ENCODE measurements at regions not wholly inside any gene's neighbourhood (a gene's known extent, or its start where the extent isn't known, plus 50 kb on each side); places are given as distances from the start of the nearest gene placed in this dataset.
"Not testable (repeated sequence)": the region's sequence is repeated elsewhere in the genome, so short reads cannot be mapped to it uniquely, and the experiment has no call there.

DNA sequence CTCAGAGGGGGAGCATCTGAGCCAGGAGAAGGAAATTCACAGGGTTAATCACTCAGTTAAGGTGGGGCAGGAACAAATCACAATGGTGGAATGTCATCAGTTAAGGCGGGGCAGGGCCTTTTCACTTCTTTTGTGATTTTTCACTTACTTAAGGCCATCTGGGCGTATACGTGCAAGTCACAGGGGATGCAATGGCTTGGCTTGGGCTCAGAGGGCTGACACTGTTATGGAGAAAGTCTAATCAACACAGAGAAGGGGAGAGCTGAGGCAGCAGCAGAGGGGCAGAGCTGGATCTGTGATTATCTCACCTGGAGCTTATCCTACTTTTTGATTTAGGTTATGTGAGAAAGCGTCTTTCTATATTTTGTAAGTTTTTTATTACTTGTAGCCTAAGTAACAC is 350.1 kb downstream of the NSUN3 start:
- DNase-seq (ENCODE audit: low spot score): not testable (repeated sequence)

GRCh38 chr3:94413336-94414108 is 350.7 kb downstream of the NSUN3 start:
- no peak for DNase-seq (ENCODE audit: low spot score)

DNA sequence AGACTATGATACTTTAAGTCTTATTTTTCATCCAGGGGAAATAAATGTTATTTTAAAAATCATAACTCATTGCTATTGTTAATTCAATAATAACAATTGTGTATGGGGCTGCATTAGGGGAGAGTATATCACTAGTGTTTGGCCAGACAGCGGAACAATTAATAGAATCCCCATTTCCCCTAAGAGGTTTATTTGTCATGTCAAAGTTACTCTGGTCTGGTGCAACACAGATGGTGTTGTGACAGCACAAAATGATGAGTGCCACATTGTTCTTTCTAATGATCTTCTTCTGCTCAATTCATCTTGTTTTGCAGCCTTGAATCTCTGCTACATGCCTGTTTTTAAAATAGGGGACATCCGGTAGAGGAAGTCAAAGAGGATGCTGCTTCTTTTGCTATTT is 351.6 kb downstream of the NSUN3 start:
- no peak for DNase-seq (ENCODE audit: low spot score)

DNA sequence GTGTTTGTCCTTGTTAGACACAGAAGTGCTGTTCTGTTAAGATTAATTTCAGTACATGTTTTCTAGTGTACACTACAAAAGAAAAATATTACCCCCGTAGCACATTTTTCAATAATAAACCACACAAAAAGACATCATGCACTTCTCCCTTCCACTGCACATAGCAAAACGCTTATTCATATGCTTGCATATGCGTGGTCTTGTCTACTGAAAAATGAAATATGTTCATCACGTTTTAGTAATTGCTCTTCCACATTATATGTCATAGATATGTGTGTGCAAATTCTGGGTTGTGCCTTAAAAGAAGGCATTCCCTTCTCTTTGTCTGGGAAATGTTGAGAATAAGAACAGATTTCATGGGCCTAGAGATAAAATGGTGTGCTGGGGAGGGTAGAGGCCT is 353.9 kb downstream of the NSUN3 start:
- DNase-seq (ENCODE audit: low spot score): no peak

DNA sequence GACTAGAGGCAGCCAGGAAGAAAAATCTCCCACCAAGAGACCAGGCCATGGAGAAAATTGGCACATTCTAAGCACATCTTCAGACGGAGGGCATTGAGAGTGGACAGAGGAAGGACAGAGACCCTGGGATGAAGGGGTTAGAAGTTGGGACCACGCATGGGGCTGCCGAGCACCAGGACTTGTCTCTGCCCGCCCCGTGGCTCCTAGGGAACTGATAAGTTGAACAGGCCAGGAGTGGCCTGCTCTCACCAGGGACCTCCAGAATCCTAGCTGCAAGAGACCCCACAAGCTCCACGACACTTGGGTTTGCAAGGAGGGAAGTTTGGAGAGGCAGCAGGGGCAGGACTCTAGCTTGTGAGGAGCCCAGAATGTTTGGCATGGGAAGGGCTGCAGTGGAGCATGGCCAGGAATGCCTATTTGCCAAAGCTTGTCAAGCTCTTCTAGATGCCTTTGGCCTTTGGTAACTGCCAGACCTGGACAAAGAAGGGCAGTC is 355.1 kb downstream of the NSUN3 start:
- DNase-seq (ENCODE audit: low spot score): no peak

GRCh38 chr3:94420931-94421330 is 358.1 kb downstream of the NSUN3 start:
- no peak for DNase-seq (ENCODE audit: low spot score)

- no peak for DNase-seq (ENCODE audit: low spot score)
These were observed 360.7 kb downstream of the NSUN3 start for GRCh38 chr3:94423578-94423977.

- no peak for DNase-seq (ENCODE audit: low spot score)
These were observed 366.7 kb downstream of the NSUN3 start for GRCh38 chr3:94429517-94429916.

DNA sequence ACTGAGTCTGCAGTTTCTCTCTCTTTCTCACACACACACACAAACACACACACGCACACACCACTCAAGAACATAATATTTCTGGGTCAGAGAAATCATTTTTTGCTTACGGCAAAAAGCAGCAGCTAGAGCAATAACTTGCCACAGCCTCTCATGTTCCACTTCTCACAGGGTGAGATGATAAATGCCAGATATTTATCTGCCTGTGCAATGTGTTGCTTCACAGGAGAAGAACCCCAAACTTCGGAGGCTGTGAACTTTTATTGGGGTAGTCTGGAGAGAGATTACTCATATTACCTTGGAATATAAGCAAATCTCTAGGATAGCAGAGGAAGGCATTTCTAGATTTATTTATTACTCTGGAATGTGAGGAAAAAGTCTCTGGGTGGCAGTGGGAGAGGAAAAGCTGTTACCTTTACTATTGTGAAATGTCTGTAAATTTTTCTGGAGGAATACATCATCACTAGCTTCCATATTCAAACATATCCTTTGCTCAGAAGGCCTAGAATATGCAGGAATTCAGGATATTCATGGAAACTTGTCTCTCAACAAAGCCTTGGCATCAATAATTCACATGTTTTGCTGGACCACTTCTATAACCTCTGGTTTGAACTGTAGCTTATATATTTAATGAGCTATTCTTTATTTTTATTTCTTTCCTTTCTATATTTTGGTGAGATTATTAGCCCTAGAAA is 369.2 kb downstream of the NSUN3 start:
- DNase-seq (ENCODE audit: low spot score): no peak

- no peak for DNase-seq (ENCODE audit: low spot score)
These were observed 370.9 kb downstream of the NSUN3 start for GRCh38 chr3:94433811-94434210.

DNA sequence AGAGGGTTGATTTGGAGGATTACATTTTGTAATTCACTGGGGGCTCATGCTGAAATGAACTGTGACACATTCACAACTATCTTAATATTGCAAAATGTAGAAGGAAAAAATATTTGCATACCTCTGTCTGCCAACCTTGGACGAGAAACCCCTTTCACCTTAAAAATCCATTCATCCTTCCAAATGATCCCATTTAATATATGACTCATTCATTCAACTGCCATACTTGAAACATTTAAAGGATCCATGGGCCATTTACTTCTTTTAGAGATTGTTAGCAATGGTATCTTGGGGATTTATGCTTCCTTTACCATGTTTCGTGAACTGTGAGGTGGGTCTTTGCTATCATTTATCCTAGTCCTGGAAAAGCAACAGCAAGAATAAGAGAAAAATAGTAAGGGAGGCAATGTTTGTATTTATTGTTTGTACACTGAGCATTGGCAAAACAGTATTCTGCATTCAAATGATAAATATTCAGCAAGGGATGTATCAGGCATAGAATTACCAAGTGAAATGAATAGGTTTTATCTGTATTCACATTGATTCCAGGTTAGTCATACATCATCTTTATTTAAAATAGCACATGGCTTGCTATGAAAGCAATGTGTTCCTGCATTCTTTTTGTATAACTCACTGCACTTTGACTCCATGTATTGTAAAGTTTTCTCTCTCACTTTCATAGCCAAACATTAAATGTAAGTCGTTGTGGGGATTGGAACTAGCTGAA is 378.1 kb downstream of the NSUN3 start:
- no peak for DNase-seq (ENCODE audit: low spot score)

GRCh38 chr3:94441494-94441847 is 378.6 kb downstream of the NSUN3 start:
- no peak for DNase-seq (ENCODE audit: low spot score)

GRCh38 chr3:94453864-94454263 is 391.0 kb downstream of the NSUN3 start:
- DNase-seq (ENCODE audit: low spot score): no peak

DNA sequence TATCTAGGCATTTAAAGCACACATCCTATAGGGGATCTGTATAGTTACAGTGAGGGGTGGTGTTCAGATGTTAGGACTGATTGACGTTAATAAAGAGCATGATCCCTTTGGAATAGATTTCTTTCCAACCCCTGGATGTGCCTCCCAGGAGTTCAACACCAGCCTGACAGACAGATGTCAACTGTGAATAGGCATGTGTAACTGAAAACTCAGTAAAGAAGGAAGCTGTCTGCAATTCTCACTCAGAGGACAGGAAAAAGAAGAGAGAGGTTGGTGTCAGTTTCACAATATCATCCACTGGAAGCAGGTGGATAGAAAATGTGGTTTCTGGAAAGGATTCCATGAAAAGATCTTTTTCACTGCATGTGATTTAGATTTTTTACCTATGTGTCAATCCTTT is 396.3 kb downstream of the NSUN3 start:
- DNase-seq (ENCODE audit: low spot score): no peak

DNA sequence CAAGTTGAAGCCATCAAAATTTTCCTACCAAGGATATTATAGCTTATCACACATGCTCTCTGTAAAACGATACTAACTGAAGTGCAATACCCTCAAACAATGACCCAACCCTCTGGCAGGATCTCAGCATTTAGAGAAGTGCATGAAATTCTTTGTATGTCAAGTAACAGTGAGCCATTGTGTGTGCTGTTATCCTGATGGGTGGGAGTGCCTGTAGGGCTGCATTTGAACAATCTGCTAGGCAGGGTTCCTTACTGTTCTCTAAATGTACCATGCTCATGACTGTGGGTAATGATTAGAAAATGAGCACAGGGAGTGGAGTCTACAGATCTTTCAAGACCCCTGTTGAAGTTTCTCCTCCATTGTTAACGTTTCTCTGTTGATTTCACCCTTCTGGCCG is 398.1 kb downstream of the NSUN3 start:
- no peak for DNase-seq (ENCODE audit: low spot score)

DNA sequence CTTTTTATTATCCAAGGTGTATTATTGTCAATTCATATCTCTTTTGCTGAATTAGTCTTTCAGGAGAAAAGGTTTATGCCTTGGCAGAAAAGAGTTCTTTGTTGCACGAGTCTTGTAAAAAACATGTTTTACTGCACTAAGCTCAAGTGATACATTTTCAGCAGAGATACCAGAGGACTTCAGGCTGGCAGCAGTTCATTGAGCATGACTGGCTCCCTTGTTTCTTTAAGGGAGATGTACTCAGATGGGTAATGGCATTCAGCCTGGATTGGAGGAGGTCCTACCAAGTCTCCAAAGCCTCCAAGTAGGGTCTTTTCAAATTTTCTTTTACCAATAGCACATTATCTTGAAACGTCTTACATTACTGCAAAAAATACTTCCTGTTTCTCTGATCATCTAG is 400.1 kb downstream of the NSUN3 start:
- DNase-seq (ENCODE audit: low spot score): no peak

DNA sequence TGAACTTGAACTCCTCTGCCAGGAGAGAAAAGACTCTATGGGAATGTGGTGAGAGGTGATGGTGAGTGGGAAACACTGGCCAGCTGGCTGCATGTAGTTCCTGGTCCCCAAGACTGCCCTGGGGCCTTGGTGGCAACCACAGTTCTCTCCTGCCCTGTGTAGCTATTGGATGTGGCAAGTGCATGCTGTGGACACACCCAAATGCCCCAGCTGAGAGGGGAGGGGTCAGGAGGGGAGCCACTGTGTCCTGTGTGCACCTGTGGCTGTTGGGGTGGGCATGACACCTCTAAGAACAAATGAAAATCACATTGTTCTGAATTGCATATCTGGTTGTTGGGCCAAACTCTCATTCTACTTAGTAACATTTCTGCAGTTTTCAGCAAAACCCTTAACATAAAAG is 409.6 kb downstream of the NSUN3 start:
- DNase-seq (ENCODE audit: low spot score): no peak

DNA sequence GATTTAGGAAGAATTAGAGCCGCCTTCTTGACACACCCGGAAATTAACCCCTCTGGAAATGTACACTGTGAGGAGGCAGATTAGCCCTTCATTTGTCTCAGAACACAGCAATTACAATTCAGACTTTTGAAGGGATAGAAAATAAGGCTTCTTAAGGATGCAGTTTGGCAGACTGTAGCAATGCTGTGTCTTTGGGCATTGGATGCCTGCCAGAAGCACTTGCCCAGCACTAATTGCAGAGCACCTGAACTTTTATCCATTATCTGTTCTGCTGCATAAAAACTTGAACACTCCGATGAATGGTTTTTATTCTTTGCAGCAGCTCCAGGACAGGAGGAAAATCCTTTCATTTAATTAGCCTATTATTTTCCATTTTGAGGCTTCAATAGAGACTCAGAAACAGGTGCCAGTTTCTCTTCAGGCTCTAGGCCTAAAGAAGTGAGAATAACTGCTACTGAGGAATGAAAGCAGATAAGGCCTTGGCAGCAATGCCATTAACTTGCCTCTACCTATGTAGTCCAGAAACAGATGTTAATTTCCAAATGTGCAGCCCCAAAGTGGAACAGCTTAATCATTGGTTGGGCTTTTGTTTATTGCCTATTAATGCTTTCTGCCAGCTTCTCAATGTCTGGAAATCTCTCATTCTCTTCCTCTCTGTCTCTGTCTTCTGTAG is 418.5 kb downstream of the NSUN3 start:
- DNase-seq (ENCODE audit: low spot score): no peak

GRCh38 chr3:94482686-94483085 is 419.8 kb downstream of the NSUN3 start:
- no peak for DNase-seq (ENCODE audit: low spot score)

- no peak for DNase-seq (ENCODE audit: low spot score)
These were observed 420.5 kb downstream of the NSUN3 start for GRCh38 chr3:94483403-94483802.

DNA sequence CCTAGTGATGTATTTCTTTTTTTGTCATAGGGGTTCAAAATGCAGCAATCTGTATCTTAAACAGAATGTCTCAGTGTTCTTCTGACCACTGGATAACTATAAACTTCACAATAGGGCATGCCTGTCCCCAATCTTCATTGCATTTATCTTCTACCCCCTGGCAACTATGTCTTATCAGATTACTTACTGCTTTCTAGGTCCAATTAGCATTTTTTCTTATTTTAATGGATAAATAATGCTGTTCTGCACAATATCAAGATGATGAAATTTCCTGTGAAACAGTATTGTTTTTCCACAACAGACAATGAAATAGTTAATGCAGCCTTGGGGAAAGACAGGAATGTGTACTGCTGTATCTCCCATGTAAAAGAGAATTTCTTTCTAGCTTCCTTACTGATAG is 432.1 kb downstream of the NSUN3 start:
- DNase-seq (ENCODE audit: low spot score): no peak

GRCh38 chr3:94500146-94500545 is 437.3 kb downstream of the NSUN3 start:
- no peak for DNase-seq (ENCODE audit: low spot score)

Measured in CD4-positive, alpha-beta T cell treated with Interleukin-2 at 100 ng/mL for 4 hours (primary cell).